ENCODE measurements at regions not wholly inside any gene's neighbourhood (a gene's known extent, or its start where the extent isn't known, plus 50 kb on each side); places are given as distances from the start of the nearest gene placed in this dataset.
"Not testable (repeated sequence)": the region's sequence is repeated elsewhere in the genome, so short reads cannot be mapped to it uniquely, and the experiment has no call there.

DNA sequence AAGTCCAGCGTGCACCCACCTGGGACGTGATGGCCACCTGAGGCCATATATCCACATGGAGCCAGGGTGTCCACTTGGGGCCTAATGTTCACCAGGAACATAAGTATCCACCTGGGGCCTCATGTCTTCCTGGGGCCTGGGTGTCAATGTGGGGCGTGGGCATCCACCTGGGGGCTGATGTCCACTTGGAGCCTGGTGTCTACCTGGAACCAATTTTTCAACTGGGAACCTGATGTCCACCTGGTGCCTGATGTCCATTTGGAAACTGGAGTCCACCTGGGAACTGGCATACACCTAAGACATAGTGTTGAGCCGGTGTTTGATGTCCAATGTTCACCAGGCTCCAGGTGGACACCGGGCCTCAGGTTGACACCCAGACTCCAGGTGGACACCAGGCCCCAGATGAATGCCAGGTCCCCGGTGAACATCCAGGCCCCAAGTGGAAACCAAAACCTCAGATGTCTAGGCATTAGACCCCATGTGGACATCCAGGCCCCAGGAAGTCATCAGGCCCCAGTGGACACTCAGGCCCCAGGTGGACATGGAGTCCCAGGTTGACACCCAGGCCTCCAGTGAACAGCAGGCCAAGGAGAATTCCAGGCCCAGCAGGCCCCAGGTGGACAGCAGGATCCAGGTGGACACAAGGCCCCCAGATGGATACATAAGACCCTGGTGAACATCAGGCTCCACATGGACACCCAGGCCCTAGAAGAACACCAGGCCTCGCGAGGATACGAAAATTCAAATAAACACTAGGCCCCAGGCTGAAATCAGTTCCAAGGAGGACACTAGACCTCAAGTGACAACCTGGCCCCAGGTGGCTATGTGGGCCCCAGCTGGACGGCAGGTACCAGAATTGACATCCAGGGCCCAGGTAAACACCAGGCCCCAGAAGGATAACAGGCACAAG, 56.0 kb upstream of the SEPTIN5 start:
- TF ChIP-seq, protein P1, sequence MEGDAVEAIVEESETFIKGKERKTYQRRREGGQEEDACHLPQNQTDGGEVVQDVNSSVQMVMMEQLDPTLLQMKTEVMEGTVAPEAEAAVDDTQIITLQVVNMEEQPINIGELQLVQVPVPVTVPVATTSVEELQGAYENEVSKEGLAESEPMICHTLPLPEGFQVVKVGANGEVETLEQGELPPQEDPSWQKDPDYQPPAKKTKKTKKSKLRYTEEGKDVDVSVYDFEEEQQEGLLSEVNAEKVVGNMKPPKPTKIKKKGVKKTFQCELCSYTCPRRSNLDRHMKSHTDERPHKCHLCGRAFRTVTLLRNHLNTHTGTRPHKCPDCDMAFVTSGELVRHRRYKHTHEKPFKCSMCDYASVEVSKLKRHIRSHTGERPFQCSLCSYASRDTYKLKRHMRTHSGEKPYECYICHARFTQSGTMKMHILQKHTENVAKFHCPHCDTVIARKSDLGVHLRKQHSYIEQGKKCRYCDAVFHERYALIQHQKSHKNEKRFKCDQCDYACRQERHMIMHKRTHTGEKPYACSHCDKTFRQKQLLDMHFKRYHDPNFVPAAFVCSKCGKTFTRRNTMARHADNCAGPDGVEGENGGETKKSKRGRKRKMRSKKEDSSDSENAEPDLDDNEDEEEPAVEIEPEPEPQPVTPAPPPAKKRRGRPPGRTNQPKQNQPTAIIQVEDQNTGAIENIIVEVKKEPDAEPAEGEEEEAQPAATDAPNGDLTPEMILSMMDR (IDR thresholded peaks at IDR 0.05; ENCODE audit: insufficient read depth, low read length): no peak
- DNase-seq (ENCODE audit: low read depth): no peak

DNA sequence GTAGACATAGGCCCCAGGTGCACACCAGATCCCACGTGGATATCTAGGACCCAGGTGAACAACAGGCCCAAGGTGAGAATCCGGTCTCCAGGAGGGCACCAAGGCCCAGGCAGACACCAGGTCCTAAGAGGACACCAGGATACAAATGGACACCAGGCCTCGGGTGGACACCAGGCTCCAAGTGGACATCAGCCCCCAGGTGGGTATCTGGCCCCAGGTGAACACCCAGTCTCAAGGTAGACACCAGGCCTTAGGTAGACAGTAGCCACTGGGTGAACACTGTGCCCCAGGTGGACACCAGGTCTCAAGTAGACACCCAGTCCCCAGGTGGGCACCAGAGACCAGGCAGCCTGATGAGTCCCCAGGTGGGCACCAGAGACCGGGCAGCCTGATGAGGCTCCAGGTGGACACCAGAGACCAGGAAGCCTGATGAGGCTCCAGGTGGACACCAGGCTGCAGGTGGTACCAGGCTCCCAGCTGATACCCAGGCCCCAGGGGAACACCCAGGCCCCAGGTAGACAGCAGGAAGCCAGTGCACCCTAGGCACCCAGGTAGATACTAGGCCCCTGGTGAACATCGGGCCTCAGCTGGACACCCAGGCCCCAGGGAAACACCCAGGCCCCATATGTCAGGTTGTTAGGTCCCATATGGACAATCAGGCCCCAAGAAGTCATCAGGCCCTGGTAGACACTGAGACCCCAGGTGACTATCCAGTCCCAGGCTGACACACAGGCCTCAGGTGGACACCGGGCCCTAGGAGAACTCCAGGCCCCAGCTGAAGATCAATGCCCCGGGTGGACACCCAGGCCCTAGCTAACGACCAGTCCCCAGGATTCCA, 55.1 kb upstream of the SEPTIN5 start:
- TF ChIP-seq, protein P1 (IDR thresholded peaks at IDR 0.05; ENCODE audit: insufficient read depth, low read length): no peak
- DNase-seq (ENCODE audit: low read depth): no peak
- no peak overlapping the region for H3K4me3 ChIP-seq (ENCODE audit: low read depth, low read length)

More for the DNA sequence above, 56.0 kb upstream of the SEPTIN5 start:
- no peak overlapping the region for H3K4me3 ChIP-seq (ENCODE audit: low read depth, low read length)

DNA sequence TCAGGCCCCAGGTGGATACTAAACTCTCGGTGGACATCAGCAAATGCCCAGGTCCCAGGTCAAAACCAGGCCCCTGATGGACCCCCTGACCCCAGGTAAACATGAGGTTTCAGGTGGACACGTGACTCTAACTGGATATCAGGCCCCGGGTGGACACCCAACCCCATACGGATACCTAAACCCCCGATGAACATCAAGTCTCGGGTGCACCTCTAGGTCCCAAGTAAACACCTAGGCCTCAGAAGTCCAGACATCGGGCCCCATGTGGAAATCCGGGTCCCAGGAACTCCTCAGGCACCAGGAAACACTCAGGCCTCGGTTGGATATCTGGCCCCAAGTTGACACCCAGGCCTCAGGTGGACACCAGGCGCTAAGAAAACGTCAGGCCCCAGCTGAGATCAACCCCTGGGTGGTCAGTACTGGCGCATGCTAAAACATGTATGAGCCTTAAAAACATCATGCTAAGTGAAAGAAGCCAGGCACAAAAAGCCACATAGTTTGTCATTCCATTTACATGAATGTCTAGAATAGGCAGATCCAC, 54.4 kb upstream of the SEPTIN5 start:
- no peak for DNase-seq (ENCODE audit: low read depth)

DNA sequence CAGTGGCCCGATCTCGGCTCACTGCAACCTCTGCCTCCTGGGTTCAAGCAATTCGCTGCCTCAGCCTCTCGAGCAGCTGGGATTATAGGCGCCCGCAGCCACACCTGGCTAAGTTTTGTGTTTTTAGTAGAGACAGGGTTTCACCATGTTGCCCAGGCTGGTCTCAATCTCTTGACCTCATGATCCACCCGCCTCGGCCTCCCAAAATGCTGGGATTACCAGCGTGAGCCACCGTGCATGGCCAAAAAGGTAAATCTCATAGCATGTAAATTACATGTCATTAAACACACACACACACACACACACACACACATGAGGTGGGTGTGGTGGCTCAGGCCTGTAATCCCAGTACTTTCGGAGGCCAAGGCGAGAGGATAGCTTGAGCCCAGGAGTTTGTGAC, 53.7 kb upstream of the SEPTIN5 start:
- not testable (repeated sequence) for H3K4me3 ChIP-seq (ENCODE audit: low read depth, low read length); DNase-seq (ENCODE audit: low read depth)

More for the DNA sequence above, 54.4 kb upstream of the SEPTIN5 start:
- H3K4me3 ChIP-seq (ENCODE audit: low read depth, low read length): no peak overlapping the region
- TF ChIP-seq, protein P1 (IDR thresholded peaks at IDR 0.05; ENCODE audit: insufficient read depth, low read length): no peak

DNA sequence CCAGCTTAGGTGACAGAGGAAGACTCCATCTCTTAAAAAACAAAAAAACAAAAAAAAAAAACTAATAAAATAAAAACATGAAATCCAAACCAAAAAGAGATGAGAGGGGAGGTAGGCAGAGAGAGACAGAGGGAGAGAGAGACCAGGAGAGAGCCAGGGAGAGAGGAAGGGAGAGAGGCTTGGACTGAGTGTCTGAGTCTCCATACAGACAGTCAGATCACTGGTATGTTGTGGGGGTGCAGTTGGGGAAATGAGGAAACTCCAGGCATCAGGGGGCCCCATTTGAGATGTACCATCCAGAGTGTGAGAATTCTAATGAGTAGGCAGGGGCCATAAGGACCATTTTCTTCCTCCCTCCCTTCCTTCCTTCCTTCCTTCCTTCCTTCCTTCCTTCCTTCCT, 53.1 kb upstream of the SEPTIN5 start:
- no peak overlapping the region for H3K4me3 ChIP-seq (ENCODE audit: low read depth, low read length)
- TF ChIP-seq, protein P1 (IDR thresholded peaks at IDR 0.05; ENCODE audit: insufficient read depth, low read length): no peak
- DNase-seq (ENCODE audit: low read depth): no peak

DNA sequence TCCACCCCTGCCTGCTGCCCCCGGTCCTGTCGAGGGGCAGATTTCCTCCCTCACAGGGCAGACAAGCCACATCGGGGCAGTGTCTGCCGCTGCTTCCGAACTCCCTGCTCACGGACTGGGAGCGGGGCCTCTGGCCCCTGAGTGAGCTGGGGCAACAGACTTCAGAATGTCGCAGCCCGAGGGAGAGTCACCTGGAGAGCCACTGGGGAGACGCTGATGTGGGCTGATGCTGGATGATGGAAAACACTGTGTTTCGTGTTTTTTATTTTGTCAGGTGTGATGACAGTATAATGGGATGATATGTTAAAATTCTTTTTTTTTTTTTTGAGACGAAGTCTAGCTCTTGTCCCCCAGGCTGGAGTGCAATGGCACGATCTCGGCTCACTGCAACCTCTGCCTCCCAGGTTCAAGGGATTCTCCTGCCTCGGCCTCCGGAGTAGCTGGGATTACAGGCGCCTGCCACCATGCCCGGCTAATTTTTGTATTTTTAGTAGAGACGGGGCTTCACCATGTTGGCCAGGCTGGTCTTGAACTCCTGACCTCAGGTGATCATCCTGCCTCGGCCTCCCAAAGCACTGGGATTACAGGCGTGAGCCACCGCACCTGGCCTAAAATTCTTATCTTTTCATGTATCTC, 52.1 kb upstream of the SEPTIN5 start:
- H3K4me3 ChIP-seq (ENCODE audit: low read depth, low read length); DNase-seq (ENCODE audit: low read depth): not testable (repeated sequence)

DNA sequence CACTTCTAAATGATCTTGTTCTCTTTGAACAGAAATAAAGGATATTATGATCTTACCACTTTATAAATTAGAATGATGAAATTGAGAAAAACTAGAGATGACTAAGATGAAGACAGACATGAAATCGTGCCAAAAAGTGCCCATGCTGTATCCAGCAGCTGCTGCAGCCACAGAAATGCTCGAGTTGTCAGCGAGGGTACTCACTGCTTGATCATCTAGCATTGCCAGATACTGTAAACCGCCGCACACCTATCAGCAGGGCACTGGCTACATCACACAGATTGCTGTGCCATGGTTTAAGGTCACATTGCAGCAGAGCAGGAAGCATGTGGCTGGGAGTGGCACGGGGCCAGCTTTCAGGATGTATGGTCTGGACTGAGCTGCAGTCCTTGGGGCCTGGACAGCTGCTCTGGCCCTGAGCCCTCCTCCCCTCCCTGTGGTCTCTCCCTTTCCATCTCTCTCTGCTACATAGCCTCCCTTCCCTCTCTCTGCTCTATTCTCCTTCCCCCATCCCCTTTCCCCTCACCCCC, 51.0 kb upstream of the SEPTIN5 start:
- H3K4me3 ChIP-seq (ENCODE audit: low read depth, low read length): no peak overlapping the region
- TF ChIP-seq, protein P1 (IDR thresholded peaks at IDR 0.05; ENCODE audit: insufficient read depth, low read length): no peak
- peak; percentile 95 for DNase-seq (ENCODE audit: low read depth)
